ENCODE measurements at regions not wholly inside any gene's neighbourhood (a gene's known extent, or its start where the extent isn't known, plus 50 kb on each side); places are given as distances from the start of the nearest gene placed in this dataset.
"Not testable (repeated sequence)": the region's sequence is repeated elsewhere in the genome, so short reads cannot be mapped to it uniquely, and the experiment has no call there.

- DNase-seq (ENCODE audit: low read depth in 2 of 2) = not testable (repeated sequence)
Observed at GRCh38 chr7:45807832-45808231, 65.0 kb downstream of the CCDC201 start.

- not testable (repeated sequence) for DNase-seq (ENCODE audit: low read depth in 2 of 2)
Observed at GRCh38 chr7:45802214-45802613, 70.7 kb downstream of the CCDC201 start.

- DNase-seq (ENCODE audit: low read depth in 2 of 2) = peak; percentile 23 to 40
Observed at GRCh38 chr7:45797264-45797663, 75.6 kb downstream of the CCDC201 start.

GRCh38 chr7:45789641-45790040 lies 83.2 kb downstream of the CCDC201 start:
- not testable (repeated sequence) for DNase-seq (ENCODE audit: low read depth in 2 of 2)

- not testable (repeated sequence) for DNase-seq (ENCODE audit: low read depth in 2 of 2)
Observed at GRCh38 chr7:45785724-45786123, 87.2 kb downstream of the CCDC201 start.

GRCh38 chr7:45784775-45785174 lies 88.1 kb downstream of the CCDC201 start:
- not testable (repeated sequence) for DNase-seq (ENCODE audit: low read depth in 2 of 2)

All from fibroblast of skin of left biceps (primary cell).